H9 (cell line): ENCODE measurements at regions not wholly inside any gene's neighbourhood (a gene's known extent, or its start where the extent isn't known, plus 50 kb on each side); places are given as distances from the start of the nearest gene placed in this dataset.

Source experiments
- DNase-seq: peaks from one replicate; pipeline ENCODE4 v3.0.0-alpha.2; 2017
- H2AFZ ChIP-seq: one replicate; pipeline ENCODE4 v1.6.1; 2013; ENCODE audit warnings: mild to moderate bottlenecking, low read length, control low read depth, moderate library complexity
- H2AK5ac ChIP-seq: 2 replicates; pipeline ENCODE4 v1.6.1; 2013; ENCODE audit warnings: low read length, control low read depth, mixed read lengths; ENCODE audit not compliant: insufficient read length
- H2BK120ac ChIP-seq: one replicate; pipeline ENCODE4 v1.6.1; 2013; ENCODE audit warnings: low read depth, mild to moderate bottlenecking, low read length, control low read depth, inconsistent platforms; ENCODE audit not compliant: poor library complexity, severe bottlenecking
- H2BK12ac ChIP-seq: 2 replicates; pipeline ENCODE4 v1.6.1; 2013; ENCODE audit warnings: low read length, control low read depth, mixed read lengths, low read depth; ENCODE audit not compliant: insufficient read length
- H2BK15ac ChIP-seq: 2 replicates; pipeline ENCODE4 v1.6.1; 2013; ENCODE audit warnings: low read depth, low read length, control low read depth
- H2BK20ac ChIP-seq: one replicate; pipeline ENCODE4 v1.6.1; 2013; ENCODE audit warnings: low read depth, mild to moderate bottlenecking, low read length, control low read depth, inconsistent platforms; ENCODE audit not compliant: poor library complexity, severe bottlenecking
- H2BK5ac ChIP-seq: 2 replicates; pipeline ENCODE4 v1.6.1; 2013; ENCODE audit warnings: low read length, control low read depth, mixed read lengths; ENCODE audit not compliant: insufficient read length
- H3K14ac ChIP-seq: 2 replicates; pipeline ENCODE4 v1.6.1; 2013; ENCODE audit warnings: low read length, control low read depth; ENCODE audit not compliant: insufficient read depth
- H3K18ac ChIP-seq: 2 replicates; pipeline ENCODE4 v1.6.1; 2013; ENCODE audit warnings: low read depth, mild to moderate bottlenecking, mixed read lengths, low read length, control low read depth; ENCODE audit not compliant: insufficient read length
- H3K23ac ChIP-seq: 2 replicates; pipeline ENCODE4 v1.6.1; 2013; ENCODE audit warnings: low read length, control low read depth, mixed read lengths, low read depth; ENCODE audit not compliant: insufficient read length
- H3K23me2 ChIP-seq: 2 replicates; pipeline ENCODE4 v1.6.1; 2013; ENCODE audit warnings: low read depth, mild to moderate bottlenecking, mixed read lengths, low read length, control low read depth; ENCODE audit not compliant: insufficient read length, poor library complexity, severe bottlenecking
- H3K27ac ChIP-seq: 2 replicates; pipeline ENCODE4 v1.5.1; 2013; ENCODE audit warnings: low read length, control low read depth, mixed read lengths, low read depth; ENCODE audit not compliant: insufficient read length
- H3K27me3 ChIP-seq: 2 replicates; pipeline ENCODE4 v1.6.1; 2013; ENCODE audit warnings: low read length, control low read depth, inconsistent platforms; ENCODE audit not compliant: insufficient read depth
- H3K4ac ChIP-seq: 2 replicates; pipeline ENCODE4 v1.6.1; 2013; ENCODE audit warnings: low read depth, mild to moderate bottlenecking, control low read depth, inconsistent platforms, low read length, moderate library complexity
- H3K4me1 ChIP-seq: 2 replicates; pipeline ENCODE4 v1.6.1; 2013; ENCODE audit warnings: low read length, control low read depth, inconsistent platforms; ENCODE audit not compliant: insufficient read depth
- H3K4me2 ChIP-seq: 2 replicates; pipeline ENCODE4 v1.6.1; 2013; ENCODE audit warnings: low read length, control low read depth, mixed read lengths; ENCODE audit not compliant: insufficient read length, insufficient read depth
- H3K56ac ChIP-seq: 2 replicates; pipeline ENCODE4 v1.6.1; 2013; ENCODE audit warnings: low read depth, mild to moderate bottlenecking, mixed read lengths, low read length, control low read depth; ENCODE audit not compliant: insufficient read length
- H3K79me1 ChIP-seq: 2 replicates; pipeline ENCODE4 v1.6.1; 2013; ENCODE audit warnings: low read depth, mild to moderate bottlenecking, moderate library complexity, low read length, control low read depth, inconsistent platforms; ENCODE audit not compliant: insufficient read depth, poor library complexity, severe bottlenecking
- H3K79me2 ChIP-seq: 2 replicates; pipeline ENCODE4 v1.6.1; 2013; ENCODE audit warnings: low read length, control low read depth, inconsistent platforms; ENCODE audit not compliant: insufficient read depth
- H3K9ac ChIP-seq: 2 replicates; pipeline ENCODE4 v1.6.1; 2013; ENCODE audit warnings: low read length, control low read depth, mixed read lengths; ENCODE audit not compliant: insufficient read length; ENCODE audit errors: extremely low read depth
- H3K9me3 ChIP-seq: one replicate; pipeline ENCODE4 v1.6.1; 2013; ENCODE audit warnings: low read depth, low read length, inconsistent platforms; ENCODE audit not compliant: control insufficient read depth
- H3T11ph ChIP-seq: one replicate; pipeline ENCODE4 v1.6.1; 2013; ENCODE audit warnings: mild to moderate bottlenecking, low read length, control low read depth, inconsistent platforms
- H4K20me1 ChIP-seq: one replicate; pipeline ENCODE4 v1.6.1; 2013; ENCODE audit not compliant: control insufficient read depth, insufficient read length, insufficient read depth
- H4K5ac ChIP-seq: 2 replicates; pipeline ENCODE4 v1.6.1; 2013; ENCODE audit warnings: low read depth, mild to moderate bottlenecking, mixed read lengths, low read length, control low read depth; ENCODE audit not compliant: insufficient read length
- H4K8ac ChIP-seq: replicated peaks from 2 replicates; pipeline ENCODE4 v1.6.1; 2013; ENCODE audit warnings: low read length, control low read depth, mixed read lengths, low read depth; ENCODE audit not compliant: insufficient read length
- H4K91ac ChIP-seq: 2 replicates; pipeline ENCODE4 v1.6.1; 2013; ENCODE audit warnings: low read depth, mild to moderate bottlenecking, moderate library complexity, mixed read lengths, low read length, control low read depth; ENCODE audit not compliant: insufficient read length
- H3K27ac Mint-ChIP-seq, 3 experiments: 2 replicates in 2 of 3; 3 replicates in 1 of 3; pipeline ENCODE4 v1.8.0; 2020 to 2021; ENCODE audit warnings: mixed read lengths in 3 of 3, mild to moderate bottlenecking in 1 of 3, moderate library complexity in 1 of 3
- H3K27me3 Mint-ChIP-seq: 2 replicates; pipeline ENCODE4 v1.8.0; 2021; ENCODE audit warnings: low read depth, mild to moderate bottlenecking, moderate library complexity, mixed read lengths
- H3K36me3 Mint-ChIP-seq, 3 experiments: 2 replicates in 2 of 3; 3 replicates in 1 of 3; pipeline ENCODE4 v1.8.0; 2020 to 2021; ENCODE audit warnings: low read depth in 3 of 3, mixed read lengths in 3 of 3; ENCODE audit not compliant: insufficient read depth in 1 of 3
- H3K4me1 Mint-ChIP-seq, 2 experiments: 2 replicates each; pipeline ENCODE4 v1.8.0; 2020; ENCODE audit warnings: mixed read lengths in 2 of 2
- H3K4me3 Mint-ChIP-seq, 2 experiments: 2 replicates in 1 of 2; 3 replicates in 1 of 2; pipeline ENCODE4 v1.8.0; 2020 to 2021; ENCODE audit warnings: mild to moderate bottlenecking in 2 of 2, mixed read lengths in 2 of 2, moderate library complexity in 1 of 2
- H3K9me3 Mint-ChIP-seq, 2 experiments: 2 replicates in 1 of 2; 3 replicates in 1 of 2; pipeline ENCODE4 v1.8.0; 2020; ENCODE audit warnings: mild to moderate bottlenecking in 2 of 2, mixed read lengths in 2 of 2, moderate library complexity in 1 of 2
- CTCF ChIP-seq: fragments of 200-600 bp; sonication (generic); conservative IDR thresholded peaks from 3 replicates; pipeline ENCODE4 v1.8.0; 2021; ENCODE audit warnings: antibody characterized with exemption, mild to moderate bottlenecking
- WGBS: extraction: QIAGEN DNeasy Blood & Tissue Kit; methylation state at CpG from one replicate; pipeline ENCODE4 v1.1.7; 2013; ENCODE audit warnings: missing lambda C conversion rate, low lambda C conversion rate, mixed read lengths; ENCODE audit not compliant: insufficient read length; ENCODE audit errors: extremely low coverage; 5-methylcytosine and 5-hydroxymethylcytosine counted together

- no peak overlapping the region for H4K5ac ChIP-seq
- H3K23me2 ChIP-seq = no peaks in the 10 kb centered on the region
- no peak overlapping the region for H3K4me2 ChIP-seq
- H3K79me1 ChIP-seq = no peaks in the 10 kb centered on the region
- no peak overlapping the region for H2BK20ac ChIP-seq
- H3K18ac ChIP-seq = no peak overlapping the region
- H4K8ac ChIP-seq = no peak overlapping the region
- no peak overlapping the region for H2AK5ac ChIP-seq
- no peak overlapping the region; the same call in 1 of the 2 replicates for H3K14ac ChIP-seq
- H3T11ph ChIP-seq = no peak overlapping the region
- H3K4me1 ChIP-seq = no peaks in the 10 kb centered on the region
- H3K9me3 ChIP-seq = no peaks in the 10 kb centered on the region
- H2AFZ ChIP-seq = no peak overlapping the region
- H3K9ac ChIP-seq = no peak overlapping the region
- H2BK120ac ChIP-seq = no peak overlapping the region
- no peaks in the 10 kb centered on the region for H4K20me1 ChIP-seq
- H3K4me1 Mint-ChIP-seq = peaks cover 3 to 11% of the 10 kb centered on the region in 2 experiments; a peak in 3 of 4 replicates
- H3K36me3 Mint-ChIP-seq = peaks cover 0 to 2% (median 0%) of the 10 kb centered on the region in 3 experiments; a peak in 2 of 7 replicates
- no peak overlapping the region; a peak in 1 of 7 replicates for H3K27ac Mint-ChIP-seq
- no peak overlapping the region for H3K56ac ChIP-seq
- no peak overlapping the region for H3K4me3 Mint-ChIP-seq
- WGBS = no CpG with 5 or more reads among the region's 14 CpGs
- H3K23ac ChIP-seq = no peak overlapping the region
- no peak for TF ChIP-seq CTCF
- H2BK12ac ChIP-seq = no peak overlapping the region
- H3K9me3 Mint-ChIP-seq = no peaks in the 10 kb centered on the region; a peak in 1 of 5 replicates
- no peak overlapping the region for H3K4ac ChIP-seq
- DNase-seq = no peak
- H2BK15ac ChIP-seq = no peak overlapping the region
- no peak overlapping the region for H2BK5ac ChIP-seq
- H3K79me2 ChIP-seq = no peaks in the 10 kb centered on the region
- no peak overlapping the region for H3K27ac ChIP-seq
- H3K27me3 Mint-ChIP-seq = no peaks in the 10 kb centered on the region
- H3K27me3 ChIP-seq = no peaks in the 10 kb centered on the region
- H4K91ac ChIP-seq = no peak overlapping the region
Measured at GRCh38 chr14:100476012-100476822, 111.0 kb downstream of the BEGAIN start.
